HG02798 (cell line): ENCODE measurements at regions not wholly inside any gene's neighbourhood (a gene's known extent, or its start where the extent isn't known, plus 50 kb on each side); places are given as distances from the start of the nearest gene placed in this dataset.
"Not testable (repeated sequence)": the region's sequence is repeated elsewhere in the genome, so short reads cannot be mapped to it uniquely, and the experiment has no call there.

Experiments used
- ATAC-seq: cut with Tn5 transposase; IDR thresholded peaks from one replicate; pipeline ENCODE4 v1.9.1; 2021; ENCODE audit warnings: mild to moderate bottlenecking; ENCODE audit not compliant: unreplicated experiment, poor library complexity

GRCh38 chr10:130930821-130931220 is 380.7 kb downstream of the TCERG1L start:
- ATAC-seq, result no peak

- ATAC-seq, result no peak
These were observed 380.3 kb downstream of the TCERG1L start for GRCh38 chr10:130931256-130931655.

GRCh38 chr10:130932326-130933007 is 379.1 kb downstream of the TCERG1L start:
- ATAC-seq, result no peak

- ATAC-seq, result no peak
These were observed 378.5 kb downstream of the TCERG1L start for GRCh38 chr10:130933008-130933390.

- no peak for ATAC-seq
These were observed 377.0 kb downstream of the TCERG1L start for GRCh38 chr10:130934293-130935127.

GRCh38 chr10:130935128-130935439 is 376.4 kb downstream of the TCERG1L start:
- ATAC-seq, result no peak

GRCh38 chr10:130935897-130936550 is 375.5 kb downstream of the TCERG1L start:
- no peak for ATAC-seq

- ATAC-seq, result no peak
These were observed 374.7 kb downstream of the TCERG1L start for GRCh38 chr10:130936851-130937250.

GRCh38 chr10:130938051-130938450 is 373.5 kb downstream of the TCERG1L start:
- no peak for ATAC-seq

- not testable (repeated sequence) for ATAC-seq
These were observed 372.6 kb downstream of the TCERG1L start for GRCh38 chr10:130938891-130939290.

GRCh38 chr10:130941886-130942285 is 369.6 kb downstream of the TCERG1L start:
- no peak for ATAC-seq

GRCh38 chr10:130952086-130952485 is 359.4 kb downstream of the TCERG1L start:
- ATAC-seq, result no peak

GRCh38 chr10:130954326-130954905 is 357.1 kb downstream of the TCERG1L start:
- no peak for ATAC-seq

GRCh38 chr10:130956251-130956650 is 355.3 kb downstream of the TCERG1L start:
- ATAC-seq, result no peak

GRCh38 chr10:130957423-130957822 is 354.1 kb downstream of the TCERG1L start:
- ATAC-seq, result no peak

GRCh38 chr10:130958003-130958402 is 353.5 kb downstream of the TCERG1L start:
- ATAC-seq, result no peak

GRCh38 chr10:130958981-130959751 is 352.4 kb downstream of the TCERG1L start:
- no peak for ATAC-seq

GRCh38 chr10:130959752-130960195 is 351.7 kb downstream of the TCERG1L start:
- no peak for ATAC-seq

- ATAC-seq, result no peak
These were observed 351.0 kb downstream of the TCERG1L start for GRCh38 chr10:130960531-130960930.
